ENCODE measurements at regions not wholly inside any gene's neighbourhood (a gene's known extent, or its start where the extent isn't known, plus 50 kb on each side); places are given as distances from the start of the nearest gene placed in this dataset.

- DNase-seq (ENCODE audit: low spot score), result no peak
These were observed 58.5 kb downstream of the MAIP1 start for GRCh38 chr2:200013906-200014305.

DNA sequence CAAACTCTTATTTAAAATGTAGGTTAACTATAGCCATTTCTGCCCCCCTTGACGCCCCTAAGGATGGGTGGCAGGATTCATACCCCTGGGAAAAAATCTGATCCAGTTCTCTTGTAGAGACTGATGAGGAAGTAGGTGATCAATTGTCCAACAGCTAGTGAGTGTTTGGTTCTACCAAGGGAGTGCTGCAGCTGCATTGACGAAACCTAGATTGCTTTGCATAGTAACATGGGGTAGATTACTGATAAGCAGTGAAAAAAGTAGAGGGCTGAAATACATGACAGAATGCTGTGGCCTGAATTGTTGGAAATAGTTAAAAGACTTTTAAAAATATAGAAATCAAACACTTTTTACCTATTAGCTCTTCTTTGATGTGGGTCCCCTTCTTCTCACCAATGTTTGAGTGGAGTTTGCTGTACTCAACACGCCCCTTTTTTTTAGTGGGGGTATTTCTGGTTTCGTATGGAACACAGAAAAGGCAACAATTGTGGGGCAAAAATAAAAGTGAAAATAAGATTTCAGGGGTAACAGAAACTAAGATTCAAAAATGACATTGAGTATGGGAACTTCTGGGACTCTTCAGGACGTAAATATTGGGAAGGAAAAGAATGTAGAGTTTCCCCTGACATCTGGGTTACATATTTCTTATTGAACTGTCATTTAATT lies 66.2 kb downstream of the MAIP1 start:
- no peak for DNase-seq (ENCODE audit: low spot score)

GRCh38 chr2:200022511-200022910 lies 67.1 kb downstream of the MAIP1 start:
- DNase-seq (ENCODE audit: low spot score), result no peak

- DNase-seq (ENCODE audit: low spot score), result no peak
These were observed 68.2 kb downstream of the MAIP1 start for GRCh38 chr2:200023570-200023969.

- DNase-seq (ENCODE audit: low spot score), result no peak
These were observed 70.3 kb downstream of the MAIP1 start for GRCh38 chr2:200025717-200026116.

- DNase-seq (ENCODE audit: low spot score), result no peak
These were observed 71.2 kb downstream of the MAIP1 start for GRCh38 chr2:200026332-200027230.

DNA sequence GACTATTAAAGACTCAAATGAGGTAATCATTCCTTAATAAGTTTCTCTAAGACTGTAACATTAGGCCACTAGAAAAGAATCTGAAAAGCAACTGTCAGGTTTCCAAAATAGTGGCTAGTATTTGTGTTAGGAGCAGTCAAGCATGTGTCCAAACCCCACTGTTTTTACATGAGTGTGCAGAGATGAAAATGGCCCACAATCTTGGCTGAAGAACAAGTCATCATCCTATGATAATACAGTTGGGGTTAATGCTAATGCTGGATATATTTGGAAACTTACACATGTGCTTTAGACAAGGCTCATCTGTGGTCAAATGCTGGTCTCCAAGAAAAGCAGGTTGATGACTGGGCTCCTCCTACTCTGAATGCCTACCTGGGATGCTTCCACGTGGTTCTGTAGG lies 73.6 kb downstream of the MAIP1 start:
- DNase-seq (ENCODE audit: low spot score), result no peak

DNA sequence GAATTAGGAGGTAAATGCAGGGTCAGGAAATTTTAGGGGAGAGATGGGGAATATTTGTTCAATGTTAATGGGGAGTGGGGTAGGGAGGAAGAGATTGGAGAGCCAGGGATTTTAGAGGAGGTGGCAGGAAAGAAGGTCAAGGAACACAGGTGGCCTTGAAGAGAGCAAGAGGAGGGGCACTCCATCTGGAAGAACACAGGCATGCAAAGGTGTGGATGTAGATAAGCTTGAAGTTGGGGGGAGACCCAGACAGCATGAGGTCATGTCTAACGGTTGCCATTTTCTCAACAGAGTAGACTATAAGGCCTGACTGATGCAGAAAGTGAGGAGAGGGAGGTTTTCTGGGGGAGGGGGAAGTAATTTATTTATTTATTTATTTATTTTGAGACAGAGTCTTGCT lies 77.5 kb downstream of the MAIP1 start:
- DNase-seq (ENCODE audit: low spot score), result no peak

DNA sequence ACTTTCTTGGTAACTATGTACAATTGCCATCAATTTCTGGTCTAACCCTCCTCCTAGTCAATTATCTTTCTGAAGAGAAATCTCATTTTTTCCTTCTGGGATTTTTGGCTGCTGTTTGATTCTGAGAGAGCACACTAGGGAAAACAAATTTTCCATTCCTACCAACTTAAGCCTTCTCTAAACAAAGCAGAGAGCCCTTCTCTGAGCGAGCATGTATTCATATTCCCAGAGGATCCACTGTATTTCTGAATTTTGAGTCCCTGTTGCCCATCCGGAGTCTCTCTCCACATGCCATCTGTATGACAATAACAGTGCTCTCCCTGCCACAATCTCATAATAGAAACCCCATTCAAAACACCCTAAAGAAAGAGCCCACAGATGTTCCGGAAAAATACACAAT lies 78.5 kb downstream of the MAIP1 start:
- no peak for DNase-seq (ENCODE audit: low spot score)

- no peak for DNase-seq (ENCODE audit: low spot score)
These were observed 79.4 kb downstream of the MAIP1 start for GRCh38 chr2:200034816-200035215.

- no peak for DNase-seq (ENCODE audit: low spot score)
These were observed 84.6 kb downstream of the MAIP1 start for GRCh38 chr2:200039724-200040650.

- no peak for DNase-seq (ENCODE audit: low spot score)
These were observed 85.4 kb downstream of the MAIP1 start for GRCh38 chr2:200040831-200041230.

DNA sequence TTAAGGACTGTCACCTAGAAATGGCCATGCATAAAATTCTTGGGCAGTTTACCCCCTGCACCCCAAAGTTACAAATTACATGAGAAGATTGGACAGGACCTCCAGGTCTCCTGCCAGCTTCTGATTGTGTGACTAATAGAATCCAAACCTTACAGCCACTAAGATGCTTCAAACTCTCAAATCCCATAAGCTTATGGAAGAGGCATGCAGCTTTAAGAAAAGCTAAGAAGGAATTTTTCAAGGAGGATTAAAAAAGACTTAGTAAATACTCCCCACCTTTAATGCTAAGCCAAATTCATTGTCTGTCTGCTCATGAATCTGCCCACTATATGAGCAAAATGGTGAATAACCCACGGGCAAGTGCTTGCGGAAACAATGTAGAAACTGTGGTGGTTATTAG lies 86.3 kb downstream of the MAIP1 start:
- no peak for DNase-seq (ENCODE audit: low spot score)

DNA sequence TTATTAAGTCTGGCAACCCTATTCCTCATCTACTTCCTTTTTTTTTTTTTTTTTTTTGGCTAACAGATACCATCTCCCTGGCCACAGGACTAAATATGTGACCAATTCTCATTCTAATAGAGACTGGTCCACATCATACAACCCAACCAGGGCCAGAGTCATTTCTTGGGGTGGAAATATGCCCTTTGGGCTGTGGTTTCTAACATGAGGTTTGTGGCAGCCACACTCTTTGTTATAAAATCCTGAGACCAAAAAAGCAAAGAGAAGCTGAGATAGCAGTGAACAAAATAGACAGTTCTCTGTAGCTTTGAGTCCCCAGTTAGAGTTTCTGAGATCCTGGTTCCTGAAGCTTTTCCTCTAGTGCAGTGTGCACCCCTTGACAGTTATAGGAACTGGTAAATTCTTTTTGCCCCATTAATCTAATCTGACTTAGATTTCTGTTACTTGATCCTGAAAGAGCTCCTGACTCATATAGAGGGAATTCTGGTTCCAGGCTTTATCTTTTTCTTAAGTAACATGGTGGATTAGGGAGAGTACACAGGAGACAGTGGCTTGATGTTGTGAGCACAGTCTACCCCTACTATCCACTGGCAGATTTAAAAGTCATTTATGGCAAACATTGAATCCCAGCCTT lies 86.8 kb downstream of the MAIP1 start:
- DNase-seq (ENCODE audit: low spot score), result no peak

DNA sequence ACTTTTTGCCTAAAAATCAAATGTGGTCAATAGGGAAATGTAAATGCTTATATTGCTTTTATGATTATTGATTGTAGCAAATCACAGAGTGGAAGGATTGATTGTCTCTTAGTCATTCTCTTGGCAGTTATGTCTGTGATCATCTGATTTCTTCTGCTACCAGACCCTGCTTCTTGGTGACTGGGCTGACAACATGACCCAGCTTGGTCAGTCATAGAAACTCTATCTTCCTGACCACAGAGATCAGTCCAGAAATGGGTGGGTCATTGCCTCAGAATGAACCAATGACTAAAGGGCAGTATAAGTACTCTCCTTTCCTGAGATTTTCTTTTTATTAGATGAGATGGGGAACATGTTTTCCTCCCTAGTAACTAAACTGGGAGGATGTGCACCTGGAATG lies 87.6 kb downstream of the MAIP1 start:
- no peak for DNase-seq (ENCODE audit: low spot score)

GRCh38 chr2:200044453-200044852 lies 89.1 kb downstream of the MAIP1 start:
- no peak for DNase-seq (ENCODE audit: low spot score)

DNA sequence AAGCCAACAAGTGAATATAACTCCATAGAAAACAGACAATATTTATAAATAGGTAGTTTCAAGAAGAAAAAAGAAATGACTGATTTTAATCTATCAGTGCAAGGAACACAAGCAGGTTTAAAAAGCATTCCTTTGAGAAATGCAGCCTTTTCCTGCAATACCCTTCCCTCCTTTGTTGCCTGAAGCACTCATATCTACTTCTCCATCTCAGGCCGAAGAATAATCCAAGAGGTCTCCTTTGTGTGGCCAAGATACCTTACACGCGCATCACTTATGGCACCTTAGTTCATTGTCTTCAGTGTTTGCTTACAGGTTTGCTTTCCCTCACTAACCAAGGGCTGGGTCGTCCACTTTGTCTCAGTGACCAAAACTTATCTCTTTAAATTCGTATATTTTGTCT lies 93.0 kb downstream of the MAIP1 start:
- DNase-seq (ENCODE audit: low spot score), result no peak

DNA sequence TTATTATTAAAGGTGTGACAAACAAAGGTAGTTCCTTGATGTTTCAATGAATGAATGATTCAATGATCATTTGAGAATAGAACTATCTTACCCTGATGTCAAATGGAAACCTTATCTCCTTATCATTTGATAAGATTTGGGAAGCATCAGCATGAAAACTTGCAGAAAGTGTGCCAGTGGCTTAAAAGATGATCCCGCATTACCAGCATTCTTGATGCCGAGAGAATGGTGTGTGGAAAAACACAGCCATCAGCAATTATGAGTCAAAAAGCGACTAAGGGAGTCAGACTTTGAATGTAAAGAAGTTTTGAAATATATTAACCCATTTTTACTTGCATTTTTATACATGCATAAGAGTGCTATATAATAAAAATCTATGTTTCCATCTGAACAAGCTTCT lies 93.7 kb downstream of the MAIP1 start:
- no peak for DNase-seq (ENCODE audit: low spot score)

- no peak for DNase-seq (ENCODE audit: low spot score)
These were observed 95.7 kb downstream of the MAIP1 start for GRCh38 chr2:200050921-200051610.

DNA sequence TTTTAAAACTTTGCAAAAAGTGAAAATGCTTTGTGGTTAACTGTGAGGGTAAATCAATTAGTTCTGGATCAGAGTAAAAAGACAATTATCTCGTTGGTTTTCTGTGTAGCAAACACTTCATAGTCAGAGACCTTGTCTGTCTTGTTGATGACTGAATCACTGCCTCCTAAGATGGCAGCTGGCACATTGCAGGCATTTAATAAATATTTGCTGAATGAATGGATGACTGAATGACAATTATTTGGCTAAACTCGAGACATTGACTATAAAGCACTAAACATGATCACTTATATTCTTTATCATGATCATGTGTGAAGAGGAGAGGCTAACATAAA lies 96.2 kb downstream of the MAIP1 start:
- no peak for DNase-seq (ENCODE audit: low spot score)

- no peak for DNase-seq (ENCODE audit: low spot score)
These were observed 97.2 kb downstream of the MAIP1 start for GRCh38 chr2:200052627-200053026.

Measured in Ammon's horn (tissue), 1 donor.